ENCODE measurements at regions not wholly inside any gene's neighbourhood (a gene's known extent, or its start where the extent isn't known, plus 50 kb on each side); places are given as distances from the start of the nearest gene placed in this dataset.

DNA sequence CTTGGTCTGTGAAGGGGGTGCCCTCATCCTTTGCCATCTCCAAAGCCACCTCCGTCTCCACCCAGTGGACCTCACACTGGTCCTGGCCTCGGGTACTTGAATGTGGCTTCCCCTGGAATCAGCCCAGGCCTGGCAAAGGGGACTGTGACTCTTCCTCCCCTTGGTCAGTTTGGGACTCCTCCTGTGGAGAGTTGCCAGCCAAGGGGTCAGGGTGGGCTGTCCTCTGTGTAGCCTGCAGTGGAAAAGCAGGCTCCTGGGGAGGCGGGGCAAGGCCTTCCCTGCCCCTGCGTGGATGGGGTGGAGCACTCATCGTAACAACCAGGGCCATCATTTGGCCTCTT is 59.8 kb downstream of the INHBB start:
- TF ChIP-seq, protein P1, sequence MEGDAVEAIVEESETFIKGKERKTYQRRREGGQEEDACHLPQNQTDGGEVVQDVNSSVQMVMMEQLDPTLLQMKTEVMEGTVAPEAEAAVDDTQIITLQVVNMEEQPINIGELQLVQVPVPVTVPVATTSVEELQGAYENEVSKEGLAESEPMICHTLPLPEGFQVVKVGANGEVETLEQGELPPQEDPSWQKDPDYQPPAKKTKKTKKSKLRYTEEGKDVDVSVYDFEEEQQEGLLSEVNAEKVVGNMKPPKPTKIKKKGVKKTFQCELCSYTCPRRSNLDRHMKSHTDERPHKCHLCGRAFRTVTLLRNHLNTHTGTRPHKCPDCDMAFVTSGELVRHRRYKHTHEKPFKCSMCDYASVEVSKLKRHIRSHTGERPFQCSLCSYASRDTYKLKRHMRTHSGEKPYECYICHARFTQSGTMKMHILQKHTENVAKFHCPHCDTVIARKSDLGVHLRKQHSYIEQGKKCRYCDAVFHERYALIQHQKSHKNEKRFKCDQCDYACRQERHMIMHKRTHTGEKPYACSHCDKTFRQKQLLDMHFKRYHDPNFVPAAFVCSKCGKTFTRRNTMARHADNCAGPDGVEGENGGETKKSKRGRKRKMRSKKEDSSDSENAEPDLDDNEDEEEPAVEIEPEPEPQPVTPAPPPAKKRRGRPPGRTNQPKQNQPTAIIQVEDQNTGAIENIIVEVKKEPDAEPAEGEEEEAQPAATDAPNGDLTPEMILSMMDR (IDR thresholded peaks at IDR 0.05): no peak
- no peak for TF ChIP-seq POLR2A (IDR thresholded peaks at IDR 0.05)
